Thyroid gland (tissue), 4 donors: ENCODE measurements at regions not wholly inside any gene's neighbourhood (a gene's known extent, or its start where the extent isn't known, plus 50 kb on each side); places are given as distances from the start of the nearest gene placed in this dataset.

Experiments used
- DNase-seq, 2 donors: peaks; one replicate each; pipeline ENCODE4 v3.0.0-alpha.2; 2019
- H3K27ac ChIP-seq, 3 donors: fragments of 200-600 bp; sonication (generic); 1 replicate in 2 of 3; 2 replicates in 1 of 3; pipeline ENCODE4 v1.5.1; 2016 to 2019; ENCODE audit warnings: mild to moderate bottlenecking in 1 of 3, moderate library complexity in 1 of 3
- H3K27me3 ChIP-seq: fragments of 200-600 bp; sonication (generic); one replicate; pipeline ENCODE4 v1.5.1; 2019
- H3K36me3 ChIP-seq, 2 donors: fragments of 200-600 bp; sonication (generic); one replicate each; pipeline ENCODE4 v1.5.1; 2016 to 2019
- H3K4me1 ChIP-seq, 2 donors: fragments of 200-600 bp; sonication (generic); one replicate each; pipeline ENCODE4 v1.5.1; 2017 to 2019
- H3K4me3 ChIP-seq, 3 donors: fragments of 200-600 bp; sonication (generic); replicated peaks in 1 of 3; 1 replicate in 2 of 3; 2 replicates in 1 of 3; pipeline ENCODE4 v1.5.1; 2016; ENCODE audit warnings: mild to moderate bottlenecking in 1 of 3
- H3K9me3 ChIP-seq: fragments of 200-600 bp; sonication (generic); one replicate; pipeline ENCODE4 v1.5.1; 2017
- POLR2A ChIP-seq, 2 donors: fragments of 450-650 bp; IDR thresholded peaks; one replicate each; pipeline ENCODE4 v1.6.1; 2017; ENCODE audit warnings: antibody characterized with exemption in 2 of 2, mild to moderate bottlenecking in 2 of 2, moderate library complexity in 1 of 2
- WGBS, 2 donors: methylation state at CpG; one replicate each; pipeline ENCODE4 v1.1.5; 2017; 5-methylcytosine and 5-hydroxymethylcytosine counted together
- intact Hi-C: fragments of 100-400 bp; cut with DNase I; formaldehyde crosslinking; loops from one replicate; pipeline ENCODE4 v1.15.1; 2023
- TF ChIP-seq, protein P1 (sequence below), 6 experiments: fragments of 200-600 bp in 3 of 6; fragments of 450-650 bp in 3 of 6; sonication (generic) in 3 of 6; IDR thresholded peaks; one replicate each; pipeline ENCODE4 v1.5.1; 2016 to 2019; ENCODE audit warnings: antibody characterized with exemption in 6 of 6, mild to moderate bottlenecking in 2 of 6, inconsistent platforms in 1 of 6, moderate library complexity in 1 of 6

DNA sequence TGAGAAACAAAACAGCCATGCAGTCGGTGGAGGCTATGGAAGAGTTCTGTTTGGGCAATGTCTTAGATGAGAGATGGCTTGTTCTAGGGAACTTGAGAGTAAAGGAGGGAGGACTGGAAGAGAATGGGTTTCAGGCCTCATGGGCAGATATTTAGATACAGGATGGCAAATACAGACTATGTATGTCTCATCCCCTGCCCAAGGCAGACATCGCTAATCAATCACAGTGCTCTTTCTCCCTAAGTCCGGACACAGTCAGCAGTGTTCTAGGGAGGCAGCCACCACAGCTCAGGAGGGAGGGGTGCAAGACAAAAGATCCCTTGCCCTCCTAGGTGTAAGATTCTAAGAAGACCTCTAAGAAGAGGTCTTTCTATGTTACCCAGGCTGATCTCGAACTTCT lies 159.3 kb upstream of the TLE3 start:
- H3K27me3 ChIP-seq, result no peaks in the 10 kb centered on the region
- no peak overlapping the region for H3K4me3 ChIP-seq
- 83 to 91% methylated on average over 4 of the region's 4 CpGs for WGBS, 2 donors
- TF ChIP-seq POLR2A (IDR thresholded peaks at IDR 0.05), result no peak
- TF ChIP-seq, protein P1, sequence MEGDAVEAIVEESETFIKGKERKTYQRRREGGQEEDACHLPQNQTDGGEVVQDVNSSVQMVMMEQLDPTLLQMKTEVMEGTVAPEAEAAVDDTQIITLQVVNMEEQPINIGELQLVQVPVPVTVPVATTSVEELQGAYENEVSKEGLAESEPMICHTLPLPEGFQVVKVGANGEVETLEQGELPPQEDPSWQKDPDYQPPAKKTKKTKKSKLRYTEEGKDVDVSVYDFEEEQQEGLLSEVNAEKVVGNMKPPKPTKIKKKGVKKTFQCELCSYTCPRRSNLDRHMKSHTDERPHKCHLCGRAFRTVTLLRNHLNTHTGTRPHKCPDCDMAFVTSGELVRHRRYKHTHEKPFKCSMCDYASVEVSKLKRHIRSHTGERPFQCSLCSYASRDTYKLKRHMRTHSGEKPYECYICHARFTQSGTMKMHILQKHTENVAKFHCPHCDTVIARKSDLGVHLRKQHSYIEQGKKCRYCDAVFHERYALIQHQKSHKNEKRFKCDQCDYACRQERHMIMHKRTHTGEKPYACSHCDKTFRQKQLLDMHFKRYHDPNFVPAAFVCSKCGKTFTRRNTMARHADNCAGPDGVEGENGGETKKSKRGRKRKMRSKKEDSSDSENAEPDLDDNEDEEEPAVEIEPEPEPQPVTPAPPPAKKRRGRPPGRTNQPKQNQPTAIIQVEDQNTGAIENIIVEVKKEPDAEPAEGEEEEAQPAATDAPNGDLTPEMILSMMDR (IDR thresholded peaks at IDR 0.05), result no peak
- no peak overlapping the region for H3K27ac ChIP-seq
- no peak for DNase-seq
- peaks cover 3 to 12% of the 10 kb centered on the region in 2 donors for H3K4me1 ChIP-seq
- intact Hi-C loops, result no loop called here
- H3K36me3 ChIP-seq, result no peaks in the 10 kb centered on the region
- no peaks in the 10 kb centered on the region for H3K9me3 ChIP-seq

DNA sequence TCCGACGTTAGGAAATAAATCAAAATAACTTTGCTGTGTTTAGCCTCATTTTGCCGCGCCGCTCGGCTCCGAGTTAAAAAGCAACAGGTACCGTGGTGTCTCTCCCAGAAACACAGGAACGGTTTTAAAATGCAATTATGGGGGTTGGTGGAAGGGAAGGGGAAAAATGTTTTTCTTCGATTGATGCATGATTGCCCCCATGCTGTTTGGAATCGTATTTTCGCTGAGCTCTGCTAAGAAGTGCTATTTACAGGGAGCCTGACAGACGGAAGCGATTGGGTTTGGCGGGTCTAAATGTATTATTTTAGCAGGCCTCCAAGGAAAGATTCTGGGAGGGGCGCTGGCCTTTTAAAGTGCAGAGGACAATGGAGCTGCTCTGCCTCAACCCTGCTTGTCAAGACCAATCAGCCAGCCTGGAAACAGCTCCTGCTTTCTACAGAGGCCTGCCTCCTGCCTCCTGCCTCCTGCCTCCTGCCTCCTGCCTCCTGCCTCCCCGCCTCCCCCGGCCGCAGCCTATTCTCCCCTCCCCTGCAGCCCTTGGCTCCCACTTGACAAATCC lies 156.7 kb upstream of the TLE3 start:
- TF ChIP-seq, protein P1 (IDR thresholded peaks at IDR 0.05), result no peak
- TF ChIP-seq POLR2A (IDR thresholded peaks at IDR 0.05), result no peak
- no peaks in the 10 kb centered on the region for H3K36me3 ChIP-seq
- H3K4me3 ChIP-seq, result no peak overlapping the region
- no peaks in the 10 kb centered on the region for H3K9me3 ChIP-seq
- H3K4me1 ChIP-seq, result peaks cover 3 to 26% of the 10 kb centered on the region in 2 donors
- no peak overlapping the region for H3K27ac ChIP-seq
- H3K27me3 ChIP-seq, result no peaks in the 10 kb centered on the region
- WGBS, 2 donors, result 74 to 77% methylated on average over 19 of the region's 19 CpGs
- intact Hi-C loops, result no loop called here
- DNase-seq, result no peak

DNA sequence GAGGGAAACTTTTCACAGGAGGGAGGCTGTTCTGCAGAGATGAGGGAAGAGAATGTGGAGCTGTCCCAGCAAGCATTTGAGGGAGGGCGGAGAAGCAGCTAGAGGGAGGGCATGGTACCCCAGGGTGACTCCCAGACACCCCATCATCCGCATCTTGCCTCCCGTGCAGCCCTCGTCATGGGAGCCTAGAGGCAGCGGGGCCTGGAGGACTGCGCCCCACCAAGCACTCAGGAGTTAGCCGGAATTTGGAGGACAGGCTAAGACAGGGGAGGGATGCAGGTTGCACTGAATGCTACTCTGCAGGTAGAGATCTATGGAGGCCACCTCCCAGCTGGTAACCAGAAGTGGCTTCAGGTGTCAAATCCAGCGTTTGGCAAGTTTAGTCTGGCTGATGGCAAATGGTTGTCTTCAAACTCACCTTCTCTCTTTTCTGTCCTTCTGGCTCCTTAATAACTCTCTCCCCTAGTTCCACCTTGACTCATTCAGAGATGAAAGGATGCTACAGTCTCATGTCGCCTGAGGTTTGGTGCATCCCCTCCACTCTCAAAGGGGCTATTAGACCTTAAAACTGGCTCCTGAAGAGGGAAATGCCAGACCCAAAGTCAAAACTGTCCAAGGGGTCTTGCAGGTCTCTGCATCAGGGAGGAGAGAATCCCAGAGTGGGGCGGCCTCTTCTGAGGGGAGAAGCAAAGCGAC lies 155.9 kb upstream of the TLE3 start:
- no peak for TF ChIP-seq POLR2A (IDR thresholded peaks at IDR 0.05)
- TF ChIP-seq, protein P1 (IDR thresholded peaks at IDR 0.05), result no peak
- WGBS, 2 donors, result 94% methylated on average over 11 of the region's 11 CpGs
- Histone ChIP-seq H3K4me3 (no peak overlapping the region), H3K36me3 (no peaks in the 10 kb centered on the region), H3K27ac (no peak overlapping the region), H3K9me3 (no peaks in the 10 kb centered on the region), H3K4me1 (peaks cover under 1 to 23% of the 10 kb centered on the region in 2 donors), H3K27me3 (no peaks in the 10 kb centered on the region)
- intact Hi-C loops, result no loop called here
- no peak for DNase-seq

DNA sequence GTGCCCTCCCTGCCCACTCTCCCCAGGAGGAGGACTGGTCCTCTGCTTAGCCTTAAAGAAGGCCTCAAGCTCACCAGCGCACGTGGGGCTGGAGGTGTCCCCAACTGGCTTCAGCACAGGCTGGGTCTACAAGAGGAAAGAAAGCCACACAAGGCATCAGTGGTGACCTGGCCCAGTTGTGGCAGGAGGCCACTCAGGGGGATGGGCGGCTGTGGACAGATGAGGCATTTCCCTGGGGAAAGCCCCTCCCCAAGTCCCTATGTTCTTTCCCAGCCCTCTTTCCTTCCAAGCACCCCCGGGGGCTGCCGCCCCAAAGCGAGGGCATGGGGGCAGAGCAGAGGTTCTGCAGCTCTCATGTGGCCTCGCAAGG lies 155.2 kb upstream of the TLE3 start:
- 92 to 98% methylated on average over 5 to 6 of the region's 7 CpGs for WGBS, 2 donors
- no peak for DNase-seq
- H3K9me3 ChIP-seq, result no peaks in the 10 kb centered on the region
- H3K27me3 ChIP-seq, result no peaks in the 10 kb centered on the region
- peaks cover 0 to 23% of the 10 kb centered on the region in 2 donors for H3K4me1 ChIP-seq
- H3K36me3 ChIP-seq, result no peaks in the 10 kb centered on the region
- no peak overlapping the region for H3K27ac ChIP-seq
- no peak overlapping the region for H3K4me3 ChIP-seq
- intact Hi-C loops, result no loop called here
- no peak for TF ChIP-seq POLR2A (IDR thresholded peaks at IDR 0.05)
- TF ChIP-seq, protein P1 (IDR thresholded peaks at IDR 0.05), result no peak
